HCT116 (cell line): ENCODE measurements at regions not wholly inside any gene's neighbourhood (a gene's known extent, or its start where the extent isn't known, plus 50 kb on each side); places are given as distances from the start of the nearest gene placed in this dataset.

Experiments used
- ATAC-seq: fragments of 200-7000 bp; cut with Tn5 transposase; 2 replicates; pipeline ENCODE4 v1.9.1; 2020; ENCODE audit warnings: mild to moderate bottlenecking, moderate library complexity
- BruUV-seq: library from RNA; stranded (reverse); fragments of 400-500 nt; replicated peaks from 2 replicates; lab custom pipeline; 2021; lab: Mats Ljungman, UMichigan
- CTCF ChIA-PET: fragments of 300-600 bp; sonication (Branson Sonifier 250); formaldehyde crosslinking; loops from one replicate; lab custom pipeline; 2021; ENCODE audit warnings: antibody characterized with exemption; lab: Charles Lee
- POLR2A ChIA-PET: fragments of 300-600, 350-600 bp; sonication (Branson Sonifier 250); formaldehyde crosslinking; loops from one replicate; lab custom pipeline; 2021; ENCODE audit warnings: antibody characterized with exemption; lab: Charles Lee
- RAD21 ChIA-PET, 2 experiments: fragments of 300-600 bp; sonication (Branson Sonifier 250); formaldehyde crosslinking; loops; one replicate each; lab custom pipeline; 2023; ENCODE audit warnings: low total read pairs in 2 of 2; ENCODE audit not compliant: uncharacterized antibody in 2 of 2, unreplicated experiment in 2 of 2, low non-redundant PET in 1 of 2; lab: Charles Lee
- DNase-seq: peaks from one replicate; pipeline ENCODE4 v3.0.0-alpha.2; 2010; ENCODE audit warnings: low read depth, low spot score
- H2AFZ ChIP-seq: fragments of 200-600 bp; shearing (Covaris generic), sonication (generic); 2 replicates; pipeline ENCODE4 v1.6.1; 2017; ENCODE audit warnings: low read depth, mixed run types, mixed read lengths, antibody characterized with exemption, low read length; ENCODE audit not compliant: poor library complexity, severe bottlenecking
- H3K27ac ChIP-seq: 2 replicates; pipeline ENCODE4 v1.5.1; 2012; ENCODE audit warnings: low read depth, low read length
- H3K27me3 ChIP-seq: fragments of 200-600 bp; sonication (generic); 2 replicates; pipeline ENCODE4 v1.6.1; 2016; ENCODE audit warnings: mixed run types, low read length, mixed read lengths; ENCODE audit not compliant: insufficient read depth
- H3K36me3 ChIP-seq, 2 experiments: fragments of 200-500 bp in 1 of 2; fragments of 200-600 bp in 1 of 2; sonication (Bioruptor generic) in 1 of 2; sonication (generic) in 1 of 2; 2 replicates each; pipeline versions ENCODE4 v1.5.1 to v1.6.1; 2014 to 2016; ENCODE audit warnings: low read length in 2 of 2, inconsistent platforms in 1 of 2, mixed read lengths in 1 of 2, mixed run types in 1 of 2; ENCODE audit not compliant: insufficient read depth in 2 of 2, control insufficient read depth in 1 of 2
- H3K4me1 ChIP-seq, 2 experiments: fragments of 200-600 bp in 1 of 2; sonication (generic) in 1 of 2; 2 replicates each; pipeline versions ENCODE4 v1.5.1 to v1.6.1; 2012 to 2017; ENCODE audit warnings: low read length in 2 of 2, inconsistent platforms in 1 of 2, mild to moderate bottlenecking in 1 of 2, mixed read lengths in 1 of 2, mixed run types in 1 of 2, moderate library complexity in 1 of 2; ENCODE audit not compliant: insufficient read depth in 2 of 2, control insufficient read depth in 1 of 2
- H3K4me2 ChIP-seq: fragments of 200-600 bp; sonication (generic); 2 replicates; pipeline ENCODE4 v1.6.1; 2017; ENCODE audit warnings: mixed run types, low read length, mixed read lengths
- H3K4me3 ChIP-seq, 2 experiments: fragments of 200-600 bp in 1 of 2; sonication (generic) in 1 of 2; replicated peaks in 1 of 2; 2 replicates each; pipeline ENCODE4 v1.5.1; 2011 to 2016; ENCODE audit warnings: low read length in 2 of 2, control low read depth in 1 of 2, low read depth in 1 of 2, mild to moderate bottlenecking in 1 of 2, mixed read lengths in 1 of 2, mixed run types in 1 of 2
- H3K79me2 ChIP-seq: fragments of 200-600 bp; sonication (generic); 2 replicates; pipeline ENCODE4 v1.6.1; 2017; ENCODE audit warnings: mild to moderate bottlenecking, mixed run types, low read length, moderate library complexity, mixed read lengths; ENCODE audit not compliant: insufficient read depth
- H3K9ac ChIP-seq: fragments of 200-600 bp; sonication (generic); 2 replicates; pipeline ENCODE4 v1.6.1; 2016; ENCODE audit warnings: low read length, mixed read lengths
- H3K9me2 ChIP-seq: fragments of 200-600 bp; sonication (generic), shearing (Covaris generic); 2 replicates; pipeline ENCODE4 v1.6.1; 2017; ENCODE audit warnings: mixed run types, mild to moderate bottlenecking, moderate library complexity; ENCODE audit not compliant: insufficient read depth
- H3K9me3 ChIP-seq, 2 experiments: fragments of 200-500 bp in 1 of 2; fragments of 200-600 bp in 1 of 2; sonication (Bioruptor generic) in 1 of 2; sonication (generic) in 1 of 2; 2 replicates each; pipeline ENCODE4 v1.6.1; 2014 to 2017; ENCODE audit warnings: low read length in 2 of 2, mixed read lengths in 2 of 2, inconsistent platforms in 1 of 2, low read depth in 1 of 2, mild to moderate bottlenecking in 1 of 2, mixed run types in 1 of 2, moderate library complexity in 1 of 2; ENCODE audit not compliant: control insufficient read depth in 1 of 2, insufficient read depth in 1 of 2
- H4K20me1 ChIP-seq: fragments of 200-600 bp; sonication (generic), shearing (Covaris generic); 2 replicates; pipeline ENCODE4 v1.6.1; 2017; ENCODE audit warnings: mixed run types, mild to moderate bottlenecking, moderate library complexity; ENCODE audit not compliant: insufficient read depth
- CBX3 ChIP-seq: IDR thresholded peaks from 2 replicates; pipeline ENCODE4 v1.6.1; 2012; ENCODE audit warnings: low read depth
- ELF1 ChIP-seq: IDR thresholded peaks from 2 replicates; pipeline ENCODE4 v1.6.1; 2012; ENCODE audit warnings: low read depth, borderline replicate concordance
- EZH2phosphoT487 ChIP-seq: fragments of 200-600 bp; IDR thresholded peaks from 2 replicates; pipeline ENCODE4 v1.6.1; 2018; ENCODE audit warnings: antibody characterized with exemption, borderline replicate concordance
- JUND ChIP-seq: IDR thresholded peaks from 2 replicates; pipeline ENCODE4 v1.6.1; 2012
- POLR2A ChIP-seq: IDR thresholded peaks from 2 replicates; pipeline ENCODE4 v1.7.0; 2011; ENCODE audit warnings: borderline replicate concordance; ENCODE audit not compliant: insufficient read depth, insufficient read length; ENCODE audit errors: extremely low read depth
- POLR2AphosphoS5 ChIP-seq: IDR thresholded peaks from 2 replicates; pipeline ENCODE4 v1.6.1; 2011; ENCODE audit warnings: mild to moderate bottlenecking, low read depth, low read length, moderate library complexity
- SIN3A ChIP-seq: IDR thresholded peaks from 2 replicates; pipeline ENCODE4 v1.6.1; 2012; ENCODE audit warnings: low read depth
- YY1 ChIP-seq: IDR thresholded peaks from 2 replicates; pipeline ENCODE4 v1.6.1; 2011; ENCODE audit warnings: low read length, low read depth, moderate library complexity, mild to moderate bottlenecking; ENCODE audit not compliant: insufficient replicate concordance; ENCODE audit errors: extremely low read depth
- ZNF274 ChIP-seq: fragments of 200-500 bp; sonication (Bioruptor generic); IDR thresholded peaks from 2 replicates; pipeline ENCODE4 v1.6.1; 2014; ENCODE audit warnings: mild to moderate bottlenecking, low read depth, low read length, inconsistent platforms
- intact Hi-C: fragments of 100-400 bp; cut with micrococcal nuclease; formaldehyde crosslinking; loops from 2 replicates; pipeline ENCODE4 v1.10.0; 2022
- TF ChIP-seq, protein P1 (sequence below): IDR thresholded peaks from 2 replicates; pipeline ENCODE4 v1.6.1; 2012
- TF ChIP-seq, protein P2 (sequence below), 3 experiments: fragments of 200-600 bp in 1 of 3; sonication (generic) in 1 of 3; IDR thresholded peaks in 2 of 3; conservative IDR thresholded peaks in 1 of 3; 2 replicates each; pipeline ENCODE4 v1.5.1; 2012 to 2017; ENCODE audit warnings: low read depth in 2 of 3, low read length in 2 of 3, antibody characterized with exemption in 1 of 3, borderline replicate concordance in 1 of 3, control low read depth in 1 of 3, mild to moderate bottlenecking in 1 of 3, mixed read lengths in 1 of 3, mixed run types in 1 of 3, moderate library complexity in 1 of 3; ENCODE audit not compliant: insufficient read depth in 1 of 3

DNA sequence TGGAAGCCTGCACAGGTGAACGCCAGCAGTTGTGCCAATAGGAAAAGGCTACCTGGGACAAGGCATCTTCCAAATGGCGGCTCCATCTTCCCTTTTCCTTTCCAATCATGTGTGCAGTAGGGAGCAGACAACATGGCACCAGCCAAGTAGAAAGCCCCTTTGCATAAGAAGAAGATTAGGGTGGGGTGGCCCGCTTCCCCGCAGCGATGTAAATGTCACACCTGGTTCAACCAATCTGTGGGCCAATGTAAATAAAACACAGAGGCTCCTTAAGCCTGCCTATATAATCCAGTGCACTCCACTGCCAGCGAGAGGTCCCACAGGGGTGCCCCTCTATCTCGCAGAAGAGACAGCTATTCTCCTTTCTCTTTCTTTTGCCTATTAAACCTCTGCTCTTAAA lies 468.4 kb upstream of the CRIM1 start:
- H3K9ac ChIP-seq, result no peak overlapping the region
- H3K9me2 ChIP-seq, result no peaks in the 10 kb centered on the region
- no peak overlapping the region for H3K4me3 ChIP-seq
- intact Hi-C loops, result loop anchor here (10.0 kb wide), 2 partner anchors 618 to 788 kb away; no protein-coding TSS in a partner anchor
- no peaks in the 10 kb centered on the region; the same call in 1 of the 2 replicates for H4K20me1 ChIP-seq
- ATAC-seq, result no peak
- H2AFZ ChIP-seq, result no peak overlapping the region
- DNase-seq, result no peak
- CTCF ChIA-PET, result no interaction called here
- H3K36me3 ChIP-seq, result no peaks in the 10 kb centered on the region
- H3K4me1 ChIP-seq, result no peaks in the 10 kb centered on the region
- no peak overlapping the region for H3K4me2 ChIP-seq
- no peak overlapping the region for H3K27ac ChIP-seq
- no TSS peak for BruUV-seq
- TF ChIP-seq POLR2AphosphoS5 (no peak), CBX3 (no peak), JUND (no peak), YY1 (no peak), ZNF274 (no peak), SIN3A (no peak), EZH2phosphoT487 (no peak), ELF1 (no peak)
- TF ChIP-seq, protein P1, sequence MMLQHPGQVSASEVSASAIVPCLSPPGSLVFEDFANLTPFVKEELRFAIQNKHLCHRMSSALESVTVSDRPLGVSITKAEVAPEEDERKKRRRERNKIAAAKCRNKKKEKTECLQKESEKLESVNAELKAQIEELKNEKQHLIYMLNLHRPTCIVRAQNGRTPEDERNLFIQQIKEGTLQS, result no peak
- H3K9me3 ChIP-seq, result no peaks in the 10 kb centered on the region
- POLR2A ChIA-PET, result no interaction called here
- RAD21 ChIA-PET, result no interaction called here
- no peaks in the 10 kb centered on the region for H3K27me3 ChIP-seq
- no peaks in the 10 kb centered on the region for H3K79me2 ChIP-seq

DNA sequence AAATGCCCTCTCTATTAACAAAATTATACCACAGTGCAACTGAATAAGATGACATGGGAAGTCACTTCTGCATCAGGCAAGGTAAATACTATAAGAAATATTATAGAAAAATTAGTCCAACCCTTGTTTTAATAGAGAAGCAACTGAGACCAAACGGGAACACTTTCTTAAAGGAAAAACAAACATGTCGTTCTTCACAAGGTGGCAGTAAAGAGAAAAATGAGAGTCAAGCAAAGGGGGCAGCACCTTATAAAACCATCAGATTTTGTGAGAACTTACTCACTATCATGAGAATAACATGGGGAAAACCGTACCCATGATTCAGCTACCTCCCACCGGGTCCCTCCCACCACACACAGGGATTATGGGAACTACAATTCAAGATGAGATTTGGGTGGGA lies 481.7 kb upstream of the CRIM1 start:
- Histone ChIP-seq H3K4me1 (no peaks in the 10 kb centered on the region), H4K20me1 (no peaks in the 10 kb centered on the region), H3K4me2 (no peak overlapping the region), H3K27ac (no peak overlapping the region), H3K9ac (no peak overlapping the region), H3K79me2 (no peaks in the 10 kb centered on the region), H3K9me3 (no peaks in the 10 kb centered on the region), H2AFZ (no peak overlapping the region), H3K9me2 (no peaks in the 10 kb centered on the region), H3K4me3 (no peak overlapping the region), H3K36me3 (no peaks in the 10 kb centered on the region), H3K27me3 (no peaks in the 10 kb centered on the region)
- ChIA-PET RAD21 (no interaction called here), CTCF (no interaction called here), POLR2A (no interaction called here)
- DNase-seq (no peak), ATAC-seq (no peak)
- TF ChIP-seq, protein P2, sequence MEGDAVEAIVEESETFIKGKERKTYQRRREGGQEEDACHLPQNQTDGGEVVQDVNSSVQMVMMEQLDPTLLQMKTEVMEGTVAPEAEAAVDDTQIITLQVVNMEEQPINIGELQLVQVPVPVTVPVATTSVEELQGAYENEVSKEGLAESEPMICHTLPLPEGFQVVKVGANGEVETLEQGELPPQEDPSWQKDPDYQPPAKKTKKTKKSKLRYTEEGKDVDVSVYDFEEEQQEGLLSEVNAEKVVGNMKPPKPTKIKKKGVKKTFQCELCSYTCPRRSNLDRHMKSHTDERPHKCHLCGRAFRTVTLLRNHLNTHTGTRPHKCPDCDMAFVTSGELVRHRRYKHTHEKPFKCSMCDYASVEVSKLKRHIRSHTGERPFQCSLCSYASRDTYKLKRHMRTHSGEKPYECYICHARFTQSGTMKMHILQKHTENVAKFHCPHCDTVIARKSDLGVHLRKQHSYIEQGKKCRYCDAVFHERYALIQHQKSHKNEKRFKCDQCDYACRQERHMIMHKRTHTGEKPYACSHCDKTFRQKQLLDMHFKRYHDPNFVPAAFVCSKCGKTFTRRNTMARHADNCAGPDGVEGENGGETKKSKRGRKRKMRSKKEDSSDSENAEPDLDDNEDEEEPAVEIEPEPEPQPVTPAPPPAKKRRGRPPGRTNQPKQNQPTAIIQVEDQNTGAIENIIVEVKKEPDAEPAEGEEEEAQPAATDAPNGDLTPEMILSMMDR (IDR thresholded peaks at IDR 0.05 in 2 of 3, conservative IDR thresholded peaks at IDR 0.05 in 1 of 3; ENCODE audit: borderline replicate concordance in 1 of 3, insufficient read depth in 1 of 3, low read depth in 2 of 3, low read length in 2 of 3), result 0 out of 6 replicates have a peak, but pooled peaks of 1 of the 3 experiments have one; percentile 8
- no peak for TF ChIP-seq POLR2A
- BruUV-seq, result no TSS peak
- intact Hi-C loops, result loop anchor here (10.0 kb wide), 1 partner anchor 461 kb away; no protein-coding TSS in a partner anchor
